ENCODE measurements at regions not wholly inside any gene's neighbourhood (a gene's known extent, or its start where the extent isn't known, plus 50 kb on each side); places are given as distances from the start of the nearest gene placed in this dataset.

GRCh38 chr1:102365071-102365470, 368.3 kb upstream of the OLFM3 start:
- TF ChIP-seq, protein P1, sequence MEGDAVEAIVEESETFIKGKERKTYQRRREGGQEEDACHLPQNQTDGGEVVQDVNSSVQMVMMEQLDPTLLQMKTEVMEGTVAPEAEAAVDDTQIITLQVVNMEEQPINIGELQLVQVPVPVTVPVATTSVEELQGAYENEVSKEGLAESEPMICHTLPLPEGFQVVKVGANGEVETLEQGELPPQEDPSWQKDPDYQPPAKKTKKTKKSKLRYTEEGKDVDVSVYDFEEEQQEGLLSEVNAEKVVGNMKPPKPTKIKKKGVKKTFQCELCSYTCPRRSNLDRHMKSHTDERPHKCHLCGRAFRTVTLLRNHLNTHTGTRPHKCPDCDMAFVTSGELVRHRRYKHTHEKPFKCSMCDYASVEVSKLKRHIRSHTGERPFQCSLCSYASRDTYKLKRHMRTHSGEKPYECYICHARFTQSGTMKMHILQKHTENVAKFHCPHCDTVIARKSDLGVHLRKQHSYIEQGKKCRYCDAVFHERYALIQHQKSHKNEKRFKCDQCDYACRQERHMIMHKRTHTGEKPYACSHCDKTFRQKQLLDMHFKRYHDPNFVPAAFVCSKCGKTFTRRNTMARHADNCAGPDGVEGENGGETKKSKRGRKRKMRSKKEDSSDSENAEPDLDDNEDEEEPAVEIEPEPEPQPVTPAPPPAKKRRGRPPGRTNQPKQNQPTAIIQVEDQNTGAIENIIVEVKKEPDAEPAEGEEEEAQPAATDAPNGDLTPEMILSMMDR (IDR thresholded peaks at IDR 0.05; ENCODE audit: control extremely low read depth, extremely low read depth, low read depth, missing control alignments): no peak
- DNase-seq (ENCODE audit: extremely low spot score): no peak
- POLR2A ChIA-PET: no interaction called here
- CTCF ChIA-PET: no interaction called here

- DNase-seq (ENCODE audit: extremely low spot score): no peak
- TF ChIP-seq, protein P1 (IDR thresholded peaks at IDR 0.05; ENCODE audit: control extremely low read depth, extremely low read depth, low read depth, missing control alignments): no peak
- POLR2A ChIA-PET: no interaction called here
- CTCF ChIA-PET: no interaction called here
These were observed 339.9 kb upstream of the OLFM3 start for GRCh38 chr1:102336602-102337001.

GRCh38 chr1:102318104-102318806, 321.5 kb upstream of the OLFM3 start:
- ChIA-PET POLR2A (no interaction called here), CTCF (no interaction called here)
- DNase-seq (ENCODE audit: extremely low spot score): no peak
- TF ChIP-seq, protein P1 (IDR thresholded peaks at IDR 0.05; ENCODE audit: control extremely low read depth, extremely low read depth, low read depth, missing control alignments): no peak

- CTCF ChIA-PET: no interaction called here
- DNase-seq (ENCODE audit: extremely low spot score): no peak
- TF ChIP-seq, protein P1 (IDR thresholded peaks at IDR 0.05; ENCODE audit: control extremely low read depth, extremely low read depth, low read depth, missing control alignments): no peak
- POLR2A ChIA-PET: no interaction called here
These were observed 318.4 kb upstream of the OLFM3 start for GRCh38 chr1:102315096-102315495.

- no peak for DNase-seq (ENCODE audit: extremely low spot score)
- ChIA-PET POLR2A (no interaction called here), CTCF (interaction anchor here (0.9 to 1.0 kb wide), 2 partner anchors 11 to 14 kb away, joined by 3 read pairs; no protein-coding TSS in a partner anchor)
- TF ChIP-seq, protein P1 (IDR thresholded peaks at IDR 0.05; ENCODE audit: control extremely low read depth, extremely low read depth, low read depth, missing control alignments): no peak
These were observed 299.4 kb upstream of the OLFM3 start for GRCh38 chr1:102296116-102296515.

DNA sequence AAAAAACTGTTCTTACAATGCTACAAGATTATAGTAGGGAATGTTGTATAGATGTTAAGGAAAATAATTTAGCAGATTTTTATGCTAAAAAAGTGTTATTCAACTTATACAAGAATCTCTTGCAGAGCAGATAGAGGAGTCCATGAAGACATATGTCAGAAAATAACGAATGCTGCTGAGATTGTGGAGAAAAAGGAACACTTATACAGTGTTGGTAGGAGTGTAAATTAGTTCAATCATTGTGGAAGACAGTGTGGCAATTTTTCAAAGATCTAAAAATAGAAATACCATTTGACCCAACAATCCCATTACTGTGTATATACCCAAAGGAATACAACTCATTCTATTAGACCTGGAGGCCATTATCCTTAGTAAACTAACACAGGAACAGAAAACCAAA, 286.2 kb upstream of the OLFM3 start:
- POLR2A ChIA-PET: no interaction called here
- TF ChIP-seq, protein P1 (IDR thresholded peaks at IDR 0.05; ENCODE audit: control extremely low read depth, extremely low read depth, low read depth, missing control alignments): no peak
- no peak for DNase-seq (ENCODE audit: extremely low spot score)
- CTCF ChIA-PET: interaction anchor here (1.6 kb wide), 1 partner anchor 13 kb away, joined by 3 read pairs; no protein-coding TSS in a partner anchor

Data from GM10248 (cell line).